ENCODE measurements at regions not wholly inside any gene's neighbourhood (a gene's known extent, or its start where the extent isn't known, plus 50 kb on each side); places are given as distances from the start of the nearest gene placed in this dataset.

DNA sequence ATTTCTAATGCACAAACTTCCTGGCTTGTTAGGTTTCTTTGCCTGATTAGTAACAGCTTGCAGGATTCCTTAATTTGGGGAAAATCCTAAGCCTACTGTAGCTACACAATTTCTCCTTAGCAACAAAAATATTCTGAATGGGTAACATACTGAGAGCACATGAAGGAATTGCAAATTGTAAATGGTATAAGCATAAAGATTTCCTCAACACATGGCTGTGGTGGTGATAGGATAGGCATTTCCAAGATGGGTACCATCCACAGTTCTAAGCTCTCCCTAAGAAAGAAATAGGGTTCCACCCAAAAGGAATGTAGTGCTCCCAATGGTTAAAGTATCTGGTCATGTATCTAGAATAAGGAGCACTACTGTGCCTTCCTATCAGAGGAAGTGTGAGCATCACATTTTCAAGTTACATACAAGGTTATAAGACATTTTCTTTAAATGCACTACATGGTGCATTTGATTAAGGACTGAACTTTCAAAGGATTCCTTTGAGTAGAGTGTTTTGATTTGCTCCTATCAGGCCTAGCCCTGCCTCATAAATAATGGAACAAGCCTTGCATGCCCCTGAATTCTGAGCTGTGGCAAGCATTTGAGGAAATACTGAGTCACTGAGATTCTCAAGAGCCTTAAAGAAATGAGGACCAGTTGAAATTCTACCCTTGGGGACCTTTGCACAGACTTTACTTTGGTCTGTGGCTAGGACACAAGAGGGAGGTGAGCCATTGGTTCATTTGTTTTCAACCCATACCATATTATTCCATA lies 286.4 kb downstream of the PTBP2 start:
- H3K4me3 Mint-ChIP-seq = no peak overlapping the region

More for the DNA sequence above, 286.4 kb downstream of the PTBP2 start:
- DNase-seq = no peak
- Histone ChIP-seq H3K79me1 (ENCODE audit: insufficient read depth, low read depth, low read length, poor library complexity, severe bottlenecking) (no peaks in the 10 kb centered on the region), H3K23me2 (ENCODE audit: insufficient read length, low read depth, low read length, poor library complexity, severe bottlenecking) (no peaks in the 10 kb centered on the region), H3K27me3 (ENCODE audit: insufficient read depth, low read length) (no peaks in the 10 kb centered on the region), H2AFZ (ENCODE audit: low read length) (no peak overlapping the region), H2AK5ac (ENCODE audit: insufficient read length, low read length) (no peak overlapping the region), H3K14ac (ENCODE audit: insufficient read depth, low read length) (no peak overlapping the region), H4K8ac (replicated peaks; ENCODE audit: insufficient read length, low read depth, low read length) (no peak overlapping the region), H3K9me3 (ENCODE audit: control insufficient read depth, low read depth, low read length) (no peaks in the 10 kb centered on the region), H3K56ac (ENCODE audit: insufficient read length, low read depth, low read length) (no peak overlapping the region), H2BK20ac (ENCODE audit: low read depth, low read length, poor library complexity, severe bottlenecking) (no peak overlapping the region), H3K23ac (ENCODE audit: insufficient read length, low read depth, low read length) (no peak overlapping the region), H2BK5ac (ENCODE audit: insufficient read length, low read length) (no peak overlapping the region), H3K27ac (ENCODE audit: insufficient read length, low read depth, low read length) (no peak overlapping the region), H4K5ac (ENCODE audit: insufficient read length, low read depth, low read length) (no peak overlapping the region), H3K4ac (ENCODE audit: low read depth, low read length) (no peak overlapping the region), H3K79me2 (ENCODE audit: insufficient read depth, low read length) (peaks cover 1% of the 10 kb centered on the region; the same call in 1 of the 2 replicates), H2BK15ac (ENCODE audit: low read depth, low read length) (no peak overlapping the region), H3T11ph (ENCODE audit: low read length) (no peak overlapping the region), H3K9ac (ENCODE audit: extremely low read depth, insufficient read length, low read length) (no peak overlapping the region), H2BK12ac (ENCODE audit: insufficient read length, low read depth, low read length) (no peak overlapping the region), H3K18ac (ENCODE audit: insufficient read length, low read depth, low read length) (no peak overlapping the region), H4K91ac (ENCODE audit: insufficient read length, low read depth, low read length) (no peak overlapping the region), H2BK120ac (ENCODE audit: low read depth, low read length, poor library complexity, severe bottlenecking) (no peak overlapping the region), H3K4me1 (ENCODE audit: insufficient read depth, low read length) (no peaks in the 10 kb centered on the region), H4K20me1 (ENCODE audit: control insufficient read depth, insufficient read depth, insufficient read length) (no peaks in the 10 kb centered on the region), H3K4me2 (ENCODE audit: insufficient read depth, insufficient read length, low read length) (no peak overlapping the region)
- Mint-ChIP-seq H3K4me1 (no peaks in the 10 kb centered on the region; a peak in 1 of 4 replicates), H3K27ac (no peak overlapping the region), H3K9me3 (no peaks in the 10 kb centered on the region), H3K27me3 (ENCODE audit: low read depth) (no peaks in the 10 kb centered on the region), H3K36me3 (ENCODE audit: insufficient read depth in 1 of 3, low read depth in 3 of 3) (no peaks in the 10 kb centered on the region)
- TF ChIP-seq CTCF (conservative IDR thresholded peaks at IDR 0.05) = no peak

All from H9 (cell line).